ENCODE measurements at regions not wholly inside any gene's neighbourhood (a gene's known extent, or its start where the extent isn't known, plus 50 kb on each side); places are given as distances from the start of the nearest gene placed in this dataset.

DNA sequence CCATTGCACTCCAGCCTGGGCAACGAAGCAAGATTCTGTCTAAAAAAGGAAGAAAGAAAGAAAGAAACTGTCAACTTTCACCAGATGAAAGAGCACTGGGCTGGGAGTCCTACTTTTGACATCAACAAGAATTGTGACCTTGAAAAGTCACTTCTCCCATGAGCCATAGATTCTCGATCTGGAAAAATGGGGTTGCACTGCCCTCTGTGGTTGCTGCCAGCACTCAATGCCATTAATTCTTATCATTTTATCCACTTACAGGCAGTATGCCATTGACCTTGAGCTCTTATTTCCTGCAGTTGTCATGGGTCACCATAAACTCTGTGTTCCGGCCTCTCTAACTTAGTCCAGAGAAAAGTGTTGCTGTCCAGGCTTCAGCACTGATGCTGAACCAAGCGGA is 137.2 kb downstream of the NOC3L start:
- H3K27me3 ChIP-seq (ENCODE audit: insufficient read depth, low read length): no peaks in the 10 kb centered on the region
- no peaks in the 10 kb centered on the region for H3F3A ChIP-seq (ENCODE audit: insufficient read depth, low read length)
- H2AFZ ChIP-seq (ENCODE audit: low read length): no peak overlapping the region
- H3K4me3 ChIP-seq (ENCODE audit: low read depth, low read length, poor library complexity, severe bottlenecking): no peak overlapping the region
- H3K4me1 ChIP-seq (ENCODE audit: insufficient read depth, low read length, severe bottlenecking): no peaks in the 10 kb centered on the region
- H3K9me2 ChIP-seq (ENCODE audit: low read depth, low read length): no peaks in the 10 kb centered on the region
- H3K9ac ChIP-seq (ENCODE audit: low read length): no peak overlapping the region
- no peak overlapping the region for H3K27ac ChIP-seq (ENCODE audit: low read depth, low read length, poor library complexity, severe bottlenecking)
- no peak overlapping the region for H3K4me2 ChIP-seq (ENCODE audit: low read length)
- no peaks in the 10 kb centered on the region for H3K9me3 ChIP-seq (ENCODE audit: low read length)
- no peaks in the 10 kb centered on the region for H3K79me2 ChIP-seq (ENCODE audit: insufficient read depth, low read length)
- TF ChIP-seq, protein P1, sequence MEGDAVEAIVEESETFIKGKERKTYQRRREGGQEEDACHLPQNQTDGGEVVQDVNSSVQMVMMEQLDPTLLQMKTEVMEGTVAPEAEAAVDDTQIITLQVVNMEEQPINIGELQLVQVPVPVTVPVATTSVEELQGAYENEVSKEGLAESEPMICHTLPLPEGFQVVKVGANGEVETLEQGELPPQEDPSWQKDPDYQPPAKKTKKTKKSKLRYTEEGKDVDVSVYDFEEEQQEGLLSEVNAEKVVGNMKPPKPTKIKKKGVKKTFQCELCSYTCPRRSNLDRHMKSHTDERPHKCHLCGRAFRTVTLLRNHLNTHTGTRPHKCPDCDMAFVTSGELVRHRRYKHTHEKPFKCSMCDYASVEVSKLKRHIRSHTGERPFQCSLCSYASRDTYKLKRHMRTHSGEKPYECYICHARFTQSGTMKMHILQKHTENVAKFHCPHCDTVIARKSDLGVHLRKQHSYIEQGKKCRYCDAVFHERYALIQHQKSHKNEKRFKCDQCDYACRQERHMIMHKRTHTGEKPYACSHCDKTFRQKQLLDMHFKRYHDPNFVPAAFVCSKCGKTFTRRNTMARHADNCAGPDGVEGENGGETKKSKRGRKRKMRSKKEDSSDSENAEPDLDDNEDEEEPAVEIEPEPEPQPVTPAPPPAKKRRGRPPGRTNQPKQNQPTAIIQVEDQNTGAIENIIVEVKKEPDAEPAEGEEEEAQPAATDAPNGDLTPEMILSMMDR (IDR thresholded peaks at IDR 0.05; ENCODE audit: low read length): no peak
- no peak for TF ChIP-seq EZH2 (IDR thresholded peaks at IDR 0.05; ENCODE audit: borderline replicate concordance, low read length)
- H4K20me1 ChIP-seq (ENCODE audit: insufficient read depth, low read length): no peaks in the 10 kb centered on the region
- H3K36me3 ChIP-seq (ENCODE audit: insufficient read depth, low read length): no peaks in the 10 kb centered on the region

DNA sequence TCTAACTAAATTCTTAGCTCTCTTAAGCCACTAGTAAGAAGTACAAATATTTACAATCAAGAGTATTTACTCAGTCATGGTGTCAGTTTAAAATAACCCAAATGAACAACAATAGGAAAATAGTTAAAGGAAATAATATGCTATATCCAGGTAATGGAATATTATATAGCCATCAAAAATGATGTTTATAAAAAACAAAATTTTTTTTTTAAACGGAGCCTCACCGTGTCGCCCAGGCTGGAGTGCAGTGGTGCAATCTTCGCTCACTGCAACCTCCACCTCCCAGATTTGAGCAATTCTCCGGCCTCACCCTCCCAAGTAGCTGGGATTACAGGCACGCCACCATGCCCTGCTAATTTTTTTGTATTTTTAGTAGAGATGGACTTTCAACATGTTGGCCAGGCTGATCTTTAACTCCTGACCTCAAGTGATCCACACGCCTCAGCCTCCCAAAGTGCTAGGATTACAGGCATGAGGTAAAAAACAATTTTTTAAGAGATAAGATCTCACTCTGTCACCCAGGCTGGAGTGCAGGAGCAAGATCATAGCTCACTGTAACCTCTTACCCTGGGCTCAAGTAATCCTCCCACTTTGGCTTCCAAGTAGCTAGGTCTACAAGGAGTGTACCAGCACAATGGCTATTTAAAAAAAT is 132.5 kb downstream of the NOC3L start:
- Histone ChIP-seq H3F3A (ENCODE audit: insufficient read depth, low read length) (no peaks in the 10 kb centered on the region), H3K9me2 (ENCODE audit: low read depth, low read length) (no peaks in the 10 kb centered on the region), H3K27ac (ENCODE audit: low read depth, low read length, poor library complexity, severe bottlenecking) (no peak overlapping the region), H3K4me3 (ENCODE audit: low read depth, low read length, poor library complexity, severe bottlenecking) (no peak overlapping the region), H3K4me2 (ENCODE audit: low read length) (no peak overlapping the region), H3K4me1 (ENCODE audit: insufficient read depth, low read length, severe bottlenecking) (no peaks in the 10 kb centered on the region), H3K9me3 (ENCODE audit: low read length) (no peaks in the 10 kb centered on the region), H3K9ac (ENCODE audit: low read length) (no peak overlapping the region), H3K36me3 (ENCODE audit: insufficient read depth, low read length) (no peaks in the 10 kb centered on the region), H3K27me3 (ENCODE audit: insufficient read depth, low read length) (no peaks in the 10 kb centered on the region), H3K79me2 (ENCODE audit: insufficient read depth, low read length) (no peaks in the 10 kb centered on the region), H2AFZ (ENCODE audit: low read length) (no peak overlapping the region), H4K20me1 (ENCODE audit: insufficient read depth, low read length) (no peaks in the 10 kb centered on the region)
- TF ChIP-seq, protein P1 (IDR thresholded peaks at IDR 0.05; ENCODE audit: low read length): no peak

DNA sequence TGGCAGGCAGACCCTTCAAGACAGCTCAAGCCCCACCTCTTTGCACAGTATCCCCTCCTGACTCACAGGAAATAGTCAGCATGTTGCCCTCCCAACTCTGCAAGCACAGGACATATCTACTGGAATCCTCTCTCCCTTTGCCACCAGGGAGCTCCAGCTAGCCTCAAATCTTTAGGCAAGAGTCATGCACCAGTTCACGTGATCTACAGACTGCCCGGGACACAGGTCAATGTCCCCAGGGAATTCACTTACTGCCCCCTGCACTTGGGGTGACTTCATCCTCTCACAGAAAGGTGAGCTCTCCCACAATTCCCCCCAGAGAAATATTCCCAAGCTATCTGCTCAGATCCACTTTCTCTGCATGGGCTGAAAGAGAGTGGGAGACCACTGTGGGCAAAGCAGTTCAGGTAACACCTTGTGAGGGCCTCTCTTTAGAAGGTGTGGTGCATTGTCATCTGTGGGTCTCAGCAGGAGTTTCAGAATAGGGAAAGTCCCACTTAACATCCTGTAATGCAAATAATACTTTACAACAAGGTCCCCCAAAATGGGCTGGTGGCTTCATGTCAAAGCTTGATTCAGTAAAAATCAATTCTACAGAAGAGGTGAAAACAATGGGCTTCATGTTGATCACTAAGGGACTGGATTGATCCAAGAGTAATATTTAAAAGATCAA is 129.9 kb downstream of the NOC3L start:
- Histone ChIP-seq H3K4me2 (ENCODE audit: low read length) (no peak overlapping the region), H2AFZ (ENCODE audit: low read length) (no peak overlapping the region)
- TF ChIP-seq EZH2 (IDR thresholded peaks at IDR 0.05; ENCODE audit: borderline replicate concordance, low read length): no peak
- TF ChIP-seq, protein P1 (IDR thresholded peaks at IDR 0.05; ENCODE audit: low read length): no peak

More for the DNA sequence above, 129.9 kb downstream of the NOC3L start:
- Histone ChIP-seq H3K4me3 (ENCODE audit: low read depth, low read length, poor library complexity, severe bottlenecking) (no peak overlapping the region), H3K27me3 (ENCODE audit: insufficient read depth, low read length) (no peaks in the 10 kb centered on the region), H3K27ac (ENCODE audit: low read depth, low read length, poor library complexity, severe bottlenecking) (no peak overlapping the region), H3K9me2 (ENCODE audit: low read depth, low read length) (no peaks in the 10 kb centered on the region), H4K20me1 (ENCODE audit: insufficient read depth, low read length) (no peaks in the 10 kb centered on the region), H3K9me3 (ENCODE audit: low read length) (no peaks in the 10 kb centered on the region), H3K9ac (ENCODE audit: low read length) (no peak overlapping the region), H3F3A (ENCODE audit: insufficient read depth, low read length) (no peaks in the 10 kb centered on the region), H3K36me3 (ENCODE audit: insufficient read depth, low read length) (no peaks in the 10 kb centered on the region), H3K4me1 (ENCODE audit: insufficient read depth, low read length, severe bottlenecking) (no peaks in the 10 kb centered on the region), H3K79me2 (ENCODE audit: insufficient read depth, low read length) (no peaks in the 10 kb centered on the region)

Measured in OCI-LY1 (cell line).